ENCODE measurements at regions not wholly inside any gene's neighbourhood (a gene's known extent, or its start where the extent isn't known, plus 50 kb on each side); places are given as distances from the start of the nearest gene placed in this dataset.

DNA sequence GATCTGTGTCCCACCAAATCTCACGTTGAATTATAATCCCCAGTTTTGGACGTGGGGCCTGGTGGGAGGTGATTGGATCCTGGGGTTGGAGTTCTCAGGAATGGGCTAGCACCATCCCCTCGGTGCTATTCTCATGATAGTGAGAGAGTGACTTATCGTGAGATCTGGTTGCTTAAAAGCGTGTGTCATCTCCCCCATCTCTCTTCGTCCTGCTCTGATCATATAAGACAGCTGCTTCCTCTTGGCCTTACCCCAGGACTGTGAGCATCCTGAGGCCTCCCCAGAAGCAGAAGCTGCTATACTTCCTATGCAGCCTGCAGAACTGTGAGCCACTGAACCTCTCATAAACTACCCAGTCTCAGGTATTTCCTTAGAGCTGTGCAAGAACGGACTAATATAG is 163.7 kb upstream of the NDUFV2 start:
- TF ChIP-seq, protein P1, sequence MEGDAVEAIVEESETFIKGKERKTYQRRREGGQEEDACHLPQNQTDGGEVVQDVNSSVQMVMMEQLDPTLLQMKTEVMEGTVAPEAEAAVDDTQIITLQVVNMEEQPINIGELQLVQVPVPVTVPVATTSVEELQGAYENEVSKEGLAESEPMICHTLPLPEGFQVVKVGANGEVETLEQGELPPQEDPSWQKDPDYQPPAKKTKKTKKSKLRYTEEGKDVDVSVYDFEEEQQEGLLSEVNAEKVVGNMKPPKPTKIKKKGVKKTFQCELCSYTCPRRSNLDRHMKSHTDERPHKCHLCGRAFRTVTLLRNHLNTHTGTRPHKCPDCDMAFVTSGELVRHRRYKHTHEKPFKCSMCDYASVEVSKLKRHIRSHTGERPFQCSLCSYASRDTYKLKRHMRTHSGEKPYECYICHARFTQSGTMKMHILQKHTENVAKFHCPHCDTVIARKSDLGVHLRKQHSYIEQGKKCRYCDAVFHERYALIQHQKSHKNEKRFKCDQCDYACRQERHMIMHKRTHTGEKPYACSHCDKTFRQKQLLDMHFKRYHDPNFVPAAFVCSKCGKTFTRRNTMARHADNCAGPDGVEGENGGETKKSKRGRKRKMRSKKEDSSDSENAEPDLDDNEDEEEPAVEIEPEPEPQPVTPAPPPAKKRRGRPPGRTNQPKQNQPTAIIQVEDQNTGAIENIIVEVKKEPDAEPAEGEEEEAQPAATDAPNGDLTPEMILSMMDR (optimal IDR thresholded peaks at IDR 0.05 in 1 of 3, IDR thresholded peaks at IDR 0.05 in 1 of 3, conservative IDR thresholded peaks at IDR 0.05 in 1 of 3; ENCODE audit: extremely low read depth in 1 of 3, insufficient read depth in 2 of 3, low read length in 3 of 3) = no peak
- no peak for TF ChIP-seq EZH2 (IDR thresholded peaks at IDR 0.05; ENCODE audit: low read length)
